ENCODE measurements at regions not wholly inside any gene's neighbourhood (a gene's known extent, or its start where the extent isn't known, plus 50 kb on each side); places are given as distances from the start of the nearest gene placed in this dataset.

DNA sequence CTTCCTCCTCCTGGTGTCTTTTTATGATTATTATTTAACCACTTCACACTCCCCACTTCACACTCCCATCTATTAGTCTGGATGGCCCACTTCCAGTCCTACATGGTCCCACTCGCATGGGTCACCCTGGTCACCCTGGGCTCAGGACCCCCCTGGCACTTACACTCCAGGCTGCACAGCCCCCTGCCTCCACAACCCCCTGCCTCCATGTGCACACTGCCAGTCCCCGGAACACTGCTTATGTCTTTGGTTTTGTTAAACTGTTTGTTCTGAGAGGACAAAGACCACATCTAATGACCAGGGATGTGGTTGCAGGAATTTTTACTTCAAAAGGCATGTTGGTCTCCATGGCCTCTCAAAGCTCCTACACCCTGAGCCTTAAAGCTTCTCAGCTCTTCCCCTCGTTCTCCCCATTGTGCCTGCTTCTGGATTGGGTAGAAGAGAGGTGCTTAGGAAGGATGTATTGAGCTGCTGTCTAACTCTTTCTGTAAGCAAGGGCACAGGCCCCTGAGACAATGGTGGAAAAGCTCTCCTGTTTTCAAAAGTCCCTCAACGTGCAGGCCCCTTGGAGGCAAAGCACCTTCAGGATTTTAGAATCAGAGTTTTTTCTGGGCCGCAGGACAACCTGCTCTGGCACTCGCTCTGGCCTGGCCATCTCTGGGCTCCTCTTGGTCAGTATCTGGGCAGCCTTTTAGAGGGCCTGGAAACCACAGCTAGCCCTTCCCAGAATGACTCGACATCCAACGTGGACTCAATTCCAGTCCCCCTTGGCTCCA lies 150.0 kb upstream of the HAAO start:
- intact Hi-C loops (cut with micrococcal nuclease): loop anchor here (10.0 kb wide), 1 partner anchor 182 kb away; no protein-coding TSS in a partner anchor

DNA sequence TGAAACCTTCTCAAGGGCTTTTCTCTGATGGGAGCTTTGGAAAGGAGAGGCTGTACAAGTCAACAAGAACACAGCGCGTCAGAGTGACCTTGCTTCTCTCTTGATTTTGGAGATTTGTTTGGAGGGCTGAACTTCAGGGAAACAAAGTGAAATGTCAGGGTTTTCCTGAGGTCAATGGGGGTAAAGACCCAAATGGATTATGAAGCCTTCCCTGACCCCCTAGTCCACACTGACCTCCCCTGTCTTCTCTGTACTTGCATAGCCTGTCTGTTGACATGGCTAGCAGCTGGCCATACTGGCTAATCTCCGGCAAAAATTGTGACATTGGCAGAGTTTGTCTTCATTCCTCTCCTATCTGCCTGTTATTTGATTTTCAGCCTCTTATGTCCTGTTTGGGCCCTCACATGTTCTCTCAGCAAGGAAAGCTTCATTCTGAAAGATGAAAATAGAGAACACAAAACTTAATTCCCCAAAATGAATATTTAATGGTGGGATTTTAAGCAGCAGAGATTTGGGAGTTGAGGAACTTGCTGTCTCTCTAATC lies 149.3 kb upstream of the HAAO start:
- intact Hi-C loops (cut with micrococcal nuclease): loop anchor here (10.0 kb wide), 1 partner anchor 183 kb away; no protein-coding TSS in a partner anchor

DNA sequence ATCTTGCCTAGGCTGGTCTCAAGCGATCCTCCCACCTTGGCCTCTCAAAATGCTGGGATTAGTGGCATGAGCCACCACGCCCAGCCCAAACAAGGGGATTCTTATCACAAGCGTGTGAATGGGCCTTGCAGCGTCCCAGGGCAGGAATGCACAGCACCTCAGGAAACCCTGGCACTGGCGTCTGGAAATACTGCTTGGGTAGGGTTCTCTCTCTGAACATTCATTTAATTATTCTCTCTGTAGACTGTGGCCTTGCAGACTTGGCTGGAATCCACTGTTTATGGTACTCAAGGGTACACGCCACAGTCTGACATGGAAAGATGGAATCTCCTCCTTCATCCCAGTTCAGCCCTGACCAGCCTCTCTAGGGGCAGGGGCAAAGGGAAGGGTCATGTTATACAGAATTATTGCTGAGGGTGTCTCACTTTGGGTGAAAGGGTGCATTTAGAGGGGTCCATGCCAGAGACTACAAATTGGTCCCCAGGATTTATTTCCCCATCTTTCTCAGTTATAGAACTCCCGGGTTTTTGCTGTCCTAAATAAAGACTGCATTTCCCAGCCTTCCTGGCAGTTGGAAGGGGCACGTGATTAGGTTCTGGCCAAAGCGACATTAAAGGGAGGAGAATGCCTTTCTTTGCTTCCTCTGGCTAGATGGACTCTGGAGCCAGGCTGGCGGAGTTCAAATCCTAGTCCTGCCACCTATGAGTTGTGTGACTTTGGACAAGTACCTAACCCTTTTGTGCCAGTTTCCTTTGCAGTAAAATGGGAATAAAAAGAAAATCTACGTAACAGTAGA lies 147.2 kb upstream of the HAAO start:
- intact Hi-C loops (cut with micrococcal nuclease): loop anchor here (10.0 kb wide), 1 partner anchor 185 kb away; no protein-coding TSS in a partner anchor

DNA sequence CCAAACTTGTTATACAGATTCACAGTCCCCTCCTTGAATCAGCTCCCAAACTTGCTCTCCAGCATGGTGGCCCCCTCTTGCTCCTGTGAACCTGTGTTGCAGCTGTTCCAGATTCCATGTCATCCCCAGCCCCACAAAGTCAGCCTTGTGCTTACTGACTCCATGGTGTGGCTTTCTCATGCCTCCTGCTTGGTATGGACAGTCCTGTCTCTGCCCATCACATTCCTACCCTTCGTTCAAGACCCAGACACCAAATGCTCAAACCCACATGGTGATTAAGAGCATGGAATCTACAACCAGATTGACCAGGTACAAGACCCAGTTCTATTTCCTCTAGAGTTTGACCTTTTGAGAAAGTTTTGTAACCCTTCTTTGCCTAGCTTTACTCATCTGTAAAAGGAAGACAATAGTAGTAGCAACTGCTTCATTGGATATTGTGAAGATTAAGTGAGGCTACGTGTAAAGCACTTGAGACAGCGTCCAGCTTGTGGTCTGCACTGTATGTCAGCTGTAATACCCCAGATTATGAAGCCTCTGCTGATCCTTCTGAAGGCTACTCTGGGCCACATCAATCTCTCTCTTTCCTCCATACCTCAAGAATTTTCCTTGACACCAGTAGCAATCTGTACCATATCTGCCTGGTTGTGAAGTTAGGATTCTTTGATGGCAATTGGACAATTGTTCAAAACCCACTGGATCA lies 146.4 kb upstream of the HAAO start:
- intact Hi-C loops (cut with micrococcal nuclease): no loop called here

DNA sequence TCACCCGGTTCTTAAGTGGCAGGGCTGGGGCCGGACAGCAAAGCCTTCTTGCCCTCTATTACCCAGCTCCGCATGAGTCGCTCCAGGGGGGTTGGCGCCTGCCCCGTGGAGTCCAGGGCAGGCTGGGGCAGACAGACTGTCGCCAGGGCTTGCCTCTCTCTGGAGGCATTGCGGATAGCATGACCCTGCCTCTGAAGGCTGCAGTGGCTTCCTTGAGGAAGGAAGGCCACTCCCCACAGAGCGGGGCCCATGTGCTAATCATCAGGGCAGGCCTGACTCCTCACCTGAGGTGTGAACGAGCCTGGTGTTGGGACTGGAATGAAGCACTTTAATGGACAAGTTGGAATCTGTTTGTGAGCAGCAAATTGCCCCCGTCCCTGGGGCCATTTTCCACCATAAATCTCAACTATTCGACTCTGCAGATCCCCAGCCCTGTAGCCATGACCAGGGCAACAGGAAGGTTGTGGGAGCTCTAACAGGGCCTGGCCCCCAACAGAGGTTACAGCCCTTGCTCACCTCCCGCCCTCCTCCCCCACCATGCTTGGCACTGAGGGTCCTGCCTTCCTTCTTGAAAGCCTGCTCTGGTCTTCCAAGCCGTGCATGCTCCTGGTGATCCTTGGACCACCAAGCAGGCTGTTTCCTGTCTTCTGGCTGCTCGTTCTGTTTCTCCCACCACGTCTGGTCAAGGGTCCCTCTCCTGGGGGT lies 144.9 kb upstream of the HAAO start:
- intact Hi-C loops (cut with micrococcal nuclease): no loop called here

DNA sequence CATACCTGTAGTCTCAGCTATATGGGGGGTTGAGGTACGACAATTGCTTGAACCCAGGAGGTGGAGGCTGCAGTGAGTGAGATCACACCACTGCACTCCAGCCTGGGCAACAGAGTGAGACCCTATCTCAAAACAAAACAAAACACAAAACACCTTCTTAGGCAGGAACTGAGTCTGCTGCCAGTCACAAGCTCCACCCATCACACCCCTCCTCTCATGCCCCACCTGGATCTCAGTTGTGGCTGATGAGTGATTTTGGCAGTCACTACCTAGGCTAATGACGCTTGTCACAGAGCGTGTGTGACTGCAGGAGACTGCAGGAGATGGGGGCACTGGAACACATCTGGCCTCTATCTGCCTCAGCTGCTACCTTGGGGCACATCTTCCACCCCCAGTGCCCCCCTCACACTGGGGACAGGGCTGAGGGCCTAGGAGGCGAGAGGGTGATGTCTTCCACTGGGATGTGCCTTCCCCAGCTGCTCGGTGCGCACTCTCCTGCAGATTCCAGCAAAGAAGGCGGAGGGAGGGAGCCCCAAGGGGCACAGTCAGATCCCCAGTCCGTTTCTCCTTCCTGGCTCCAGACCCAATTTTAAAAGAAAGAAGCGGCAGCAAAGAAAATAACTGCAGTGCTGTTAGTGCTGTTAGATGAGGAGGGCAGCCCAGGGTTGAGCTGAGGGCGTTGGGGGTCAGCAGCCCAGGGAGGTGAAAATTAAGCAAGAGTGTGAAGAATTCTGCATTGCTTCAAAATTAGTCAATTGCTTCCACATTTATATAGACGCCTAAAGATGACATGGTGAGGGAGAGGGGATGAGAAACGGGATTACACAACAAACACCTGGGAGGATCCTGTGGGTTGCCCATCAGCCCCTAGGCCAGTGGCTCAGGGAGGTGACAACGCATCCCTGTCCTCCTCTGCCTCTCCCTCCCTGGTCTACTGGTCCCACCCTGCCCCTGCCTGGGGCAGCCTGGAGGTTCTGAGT lies 143.6 kb upstream of the HAAO start:
- intact Hi-C loops (cut with micrococcal nuclease): no loop called here

DNA sequence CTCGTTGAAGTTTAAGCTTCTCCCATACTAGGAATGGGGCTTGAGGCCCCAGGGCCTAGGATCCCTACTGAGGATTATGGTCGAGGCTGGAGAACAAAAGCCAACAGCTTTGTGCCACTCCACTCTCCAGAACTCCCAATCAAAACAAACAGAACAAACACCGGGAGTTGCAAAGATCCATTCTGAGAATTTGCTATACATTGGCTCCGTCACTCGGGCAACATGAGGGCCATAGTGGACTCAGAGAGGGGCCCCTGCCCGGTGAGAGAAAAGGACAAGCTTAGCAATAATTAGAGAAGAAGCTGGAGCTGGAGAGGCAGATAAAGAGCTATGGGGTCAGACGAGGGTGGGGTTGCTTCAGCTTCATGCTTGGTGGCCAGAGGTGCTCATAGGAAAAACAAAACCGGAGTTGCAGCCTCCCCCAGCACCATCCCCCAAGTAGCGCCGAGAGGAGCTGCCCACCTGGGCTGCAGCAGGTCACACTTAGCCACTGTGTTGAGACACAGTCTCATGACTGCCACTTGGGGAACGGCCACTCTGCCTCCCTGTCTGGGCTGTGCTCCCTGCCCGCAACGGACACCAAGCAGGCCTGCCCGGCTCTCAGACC lies 142.3 kb upstream of the HAAO start:
- intact Hi-C loops (cut with micrococcal nuclease): no loop called here

DNA sequence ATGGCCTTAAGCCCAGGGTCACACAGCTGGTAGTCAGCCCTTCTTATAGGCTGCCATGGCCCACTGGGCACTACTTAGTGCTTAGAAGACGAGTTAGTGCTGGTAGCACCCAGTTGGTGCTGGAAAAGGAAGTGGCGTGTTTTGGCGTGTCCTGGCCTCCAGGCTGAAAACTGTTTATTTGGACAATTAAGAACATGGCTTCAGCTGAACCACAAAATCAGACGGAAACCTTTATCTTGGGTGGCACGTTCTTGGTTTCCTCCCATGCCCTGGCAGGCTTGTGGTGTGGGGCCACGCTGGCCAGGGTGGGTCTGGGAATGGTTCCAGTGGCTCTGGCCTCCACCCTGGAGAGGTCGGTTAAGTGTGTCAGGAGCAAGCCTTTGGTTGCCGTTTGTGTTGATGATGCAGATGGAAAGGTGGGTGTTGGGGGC lies 141.5 kb upstream of the HAAO start:
- intact Hi-C loops (cut with micrococcal nuclease): no loop called here

DNA sequence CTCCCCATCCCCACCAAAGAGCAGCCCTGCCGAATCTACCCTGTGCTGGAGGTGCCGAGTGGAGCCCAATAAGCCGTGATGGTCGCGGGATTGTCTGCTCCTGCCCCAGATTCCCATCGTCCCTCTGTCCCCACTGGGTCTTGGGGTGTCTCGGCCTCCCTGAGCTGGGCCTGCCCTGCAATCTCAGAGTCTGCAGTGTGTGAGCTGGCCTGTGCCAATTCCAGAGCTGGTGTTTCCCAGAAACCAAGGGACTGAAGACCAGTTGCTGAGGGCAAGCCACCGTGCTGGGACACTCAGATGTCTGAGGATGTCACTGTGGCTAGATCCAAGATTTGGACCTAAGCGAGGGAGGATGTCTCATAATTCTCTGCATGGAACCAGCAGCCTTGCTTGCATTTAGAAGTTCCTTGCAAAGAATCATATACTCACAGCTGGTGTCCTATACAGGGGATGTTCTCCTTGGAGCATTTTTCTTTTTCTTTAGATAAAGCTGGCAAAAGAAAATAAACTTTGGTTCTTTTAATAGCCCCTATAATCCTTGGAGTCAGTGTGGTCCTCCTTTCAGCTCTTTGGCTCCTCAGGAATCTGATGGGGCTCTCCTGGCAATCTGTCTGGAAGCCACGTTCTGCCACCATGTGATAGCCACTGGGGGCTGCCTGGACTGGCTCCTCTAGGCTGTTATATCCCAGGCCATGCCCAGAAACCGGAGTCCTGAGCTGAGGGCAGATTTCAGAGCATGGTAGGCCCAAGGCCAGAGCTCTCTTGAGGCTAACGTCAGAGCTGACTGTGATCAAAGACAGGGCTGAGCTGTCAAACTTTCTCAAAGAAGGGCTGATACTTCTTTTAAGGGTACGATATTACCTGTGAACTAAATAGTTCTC lies 140.1 kb upstream of the HAAO start:
- intact Hi-C loops (cut with micrococcal nuclease): no loop called here

DNA sequence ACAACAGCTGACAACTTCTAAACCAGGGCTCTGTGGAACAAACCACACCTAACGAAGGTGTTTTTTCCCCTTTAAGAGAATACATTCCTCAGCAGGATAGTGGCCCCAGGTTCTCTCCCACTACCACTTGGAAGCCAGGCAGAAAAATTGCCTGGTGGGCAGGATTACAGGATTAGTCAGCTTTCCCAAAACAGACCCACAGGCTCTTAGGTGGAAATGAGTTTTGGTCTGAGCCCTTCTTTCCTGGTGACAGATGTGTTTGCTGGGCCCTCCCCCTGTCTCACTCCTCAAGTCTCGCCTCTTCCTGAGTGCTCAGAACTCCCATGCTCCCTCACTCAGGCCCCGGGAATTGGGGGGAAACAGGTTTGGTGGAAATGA lies 139.4 kb upstream of the HAAO start:
- intact Hi-C loops (cut with micrococcal nuclease): no loop called here

DNA sequence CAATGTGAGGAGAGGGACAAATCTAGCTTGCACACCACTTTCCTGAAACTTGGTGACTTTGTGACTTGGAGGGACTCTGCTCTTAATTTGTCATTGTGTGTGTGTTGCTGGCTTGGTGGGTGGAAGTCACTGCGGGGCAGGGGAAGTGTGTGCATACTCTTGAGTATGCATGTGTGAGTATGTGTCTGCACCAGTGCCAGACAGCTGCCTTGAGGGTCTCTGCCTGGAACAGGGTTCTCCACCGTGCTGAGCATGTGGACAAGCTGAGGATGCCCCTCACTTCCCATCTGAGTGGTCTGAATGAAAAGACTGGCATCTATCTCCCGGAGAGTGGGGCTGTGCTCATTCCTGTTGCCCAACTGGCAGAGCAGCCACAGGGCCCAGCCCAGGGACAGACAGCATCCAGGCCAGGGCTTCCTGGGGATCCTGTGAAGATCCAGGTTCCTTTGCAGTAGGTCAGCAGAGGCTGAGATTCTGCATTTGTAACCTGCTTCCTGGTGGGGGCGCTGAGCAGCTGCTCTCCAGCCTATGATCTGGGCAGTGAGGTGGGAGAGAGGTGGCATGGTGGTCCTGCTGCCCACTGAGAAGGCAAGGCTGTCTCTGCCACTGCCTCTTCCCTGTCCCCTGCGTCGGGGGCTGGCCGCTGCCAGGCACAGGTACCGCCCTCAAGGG lies 138.9 kb upstream of the HAAO start:
- intact Hi-C loops (cut with micrococcal nuclease): no loop called here

DNA sequence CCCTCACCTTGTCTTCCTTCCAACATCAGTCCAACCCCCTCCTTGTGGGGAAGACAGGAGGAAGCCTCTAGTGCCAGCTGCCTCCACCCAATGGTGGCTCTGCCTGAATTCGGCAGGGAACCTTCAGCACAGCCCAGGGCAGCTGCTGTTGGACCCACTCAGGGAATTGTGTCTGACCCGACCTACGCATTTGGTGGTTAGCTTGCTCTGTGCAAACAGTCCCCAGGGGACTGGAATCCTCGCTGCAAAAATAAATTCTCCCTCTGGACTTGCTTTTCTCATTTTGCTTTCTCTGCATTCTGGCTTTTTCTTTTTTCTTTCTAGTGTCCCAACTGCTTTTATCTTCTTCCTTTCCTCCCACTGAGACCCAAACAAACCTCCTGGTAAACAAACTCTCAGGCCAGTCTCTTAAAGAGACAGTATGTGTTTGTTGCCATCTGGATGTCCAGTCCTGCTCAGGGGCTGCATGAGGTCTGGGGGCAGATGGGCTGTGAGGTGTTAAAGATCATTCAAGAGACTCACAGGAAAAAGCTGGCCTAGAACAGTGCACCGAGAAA lies 137.7 kb upstream of the HAAO start:
- intact Hi-C loops (cut with micrococcal nuclease): no loop called here

DNA sequence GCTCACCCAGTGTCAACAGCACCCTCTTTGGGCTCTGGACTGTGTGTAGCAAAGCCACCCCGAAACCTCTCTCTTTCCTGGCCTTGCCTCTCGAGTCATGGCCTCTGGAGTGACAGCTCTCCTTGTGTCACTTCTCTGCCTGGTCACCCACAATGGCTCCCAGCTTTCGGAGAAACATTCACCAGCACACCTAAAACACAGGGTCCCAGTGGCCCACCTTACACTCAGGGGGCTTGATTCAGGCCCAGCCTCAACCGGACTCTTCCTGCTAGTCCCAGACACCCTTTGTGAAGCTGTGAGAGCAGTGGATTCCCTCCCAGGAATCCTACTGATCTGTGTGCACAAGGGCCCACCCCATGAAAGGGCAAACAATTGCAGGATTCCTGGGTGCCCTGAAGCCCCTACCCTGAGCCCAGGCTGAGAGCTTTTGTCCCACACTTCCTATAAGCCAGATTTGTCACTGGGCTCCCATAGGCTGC lies 137.2 kb upstream of the HAAO start:
- intact Hi-C loops (cut with micrococcal nuclease): no loop called here

DNA sequence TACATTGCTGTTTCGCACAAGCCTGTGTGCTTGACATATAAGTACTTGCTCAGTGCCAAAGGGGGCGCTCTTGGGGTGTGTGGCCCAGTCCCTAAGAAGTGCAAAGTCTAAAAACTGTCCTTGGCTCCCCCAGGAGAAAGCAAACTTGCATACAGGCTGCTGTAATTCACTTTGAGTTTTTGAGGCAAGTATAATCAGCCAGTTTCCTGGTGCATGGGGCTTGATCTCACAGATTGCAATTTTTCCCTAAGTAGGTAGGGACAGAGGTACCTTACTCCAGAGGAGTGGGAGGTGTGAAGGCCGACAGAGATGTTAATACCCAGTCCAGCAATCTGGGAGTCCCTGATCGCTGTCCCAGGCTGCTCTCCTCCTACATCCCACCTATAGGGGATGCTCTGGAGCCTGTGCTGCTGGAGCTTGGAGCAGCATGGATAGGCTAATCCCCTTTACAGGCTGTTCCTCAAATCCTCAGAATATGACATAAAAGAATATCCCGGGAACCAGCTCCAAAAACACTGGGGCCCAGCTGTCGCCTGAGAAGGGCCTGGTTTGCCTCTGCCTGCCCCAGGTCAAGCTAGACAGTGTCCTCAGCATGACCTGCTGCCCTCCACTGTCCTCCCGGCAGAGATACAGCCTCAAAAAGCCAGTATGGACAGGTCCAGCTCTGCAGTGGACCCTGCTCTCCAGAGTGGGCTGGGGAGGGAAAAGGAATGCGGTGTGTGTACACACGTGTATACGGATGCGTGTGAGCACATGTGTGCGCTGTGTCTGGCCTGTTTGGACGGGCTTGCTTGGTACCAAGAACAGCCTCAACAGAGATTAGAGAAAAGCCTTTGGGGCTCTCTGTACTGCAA lies 136.5 kb upstream of the HAAO start:
- intact Hi-C loops (cut with micrococcal nuclease): no loop called here

DNA sequence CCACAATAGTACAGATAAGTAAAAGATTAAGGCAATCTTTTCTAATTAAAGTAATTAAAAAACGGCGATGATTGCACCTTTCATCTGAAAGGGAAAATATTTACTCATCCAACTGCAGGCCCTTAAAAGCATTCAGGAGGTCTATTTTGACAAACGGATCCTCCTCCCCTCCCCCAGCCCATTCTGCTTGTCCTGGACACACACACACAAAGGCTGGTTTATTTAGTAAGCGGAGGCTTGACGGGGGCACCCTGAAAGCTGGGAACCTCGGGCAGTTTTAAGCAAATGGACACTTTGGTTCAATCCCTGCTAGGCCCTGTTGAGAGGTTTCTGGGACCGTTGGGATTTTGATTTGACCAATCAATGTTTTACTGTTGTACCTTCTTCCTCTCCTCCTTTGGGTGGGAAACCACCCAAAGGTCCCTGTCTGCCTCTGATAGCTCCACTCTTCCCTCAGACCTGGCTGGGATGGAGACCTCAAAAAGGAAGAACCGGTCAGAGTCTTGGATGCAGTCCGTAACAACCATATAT lies 135.8 kb upstream of the HAAO start:
- intact Hi-C loops (cut with micrococcal nuclease): no loop called here

Data from T-helper 2 cell treated with Interferon-gamma antibody and Interleukin-4, amounts not matched to agents 100 ng/mL and 5 ng/mL, for 36 hours (primary cell).